GM19467 (cell line): ENCODE measurements at regions not wholly inside any gene's neighbourhood (a gene's known extent, or its start where the extent isn't known, plus 50 kb on each side); places are given as distances from the start of the nearest gene placed in this dataset.

Experiments used
- ATAC-seq: cut with Tn5 transposase; IDR thresholded peaks from one replicate; pipeline ENCODE4 v1.9.1; 2021; ENCODE audit warnings: mild to moderate bottlenecking, moderate library complexity; ENCODE audit not compliant: unreplicated experiment

DNA sequence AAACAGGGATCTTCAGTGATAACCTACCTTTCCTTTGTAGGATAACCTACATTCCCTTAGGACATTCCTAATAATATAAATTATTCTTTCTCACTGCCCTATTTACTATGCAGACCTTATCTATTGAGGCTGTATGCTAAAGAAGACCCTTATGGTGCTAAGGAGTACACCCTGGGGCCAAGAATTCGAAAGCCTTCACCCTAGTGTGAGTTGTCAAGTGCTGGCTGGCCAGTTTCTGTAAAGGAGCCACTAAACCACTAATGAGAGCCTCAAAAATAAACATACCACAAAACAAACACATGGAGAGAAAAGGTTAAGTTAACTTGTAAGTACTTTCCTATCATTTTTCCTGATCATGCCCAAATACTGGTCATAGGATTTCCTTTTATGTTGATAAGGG is 315.0 kb upstream of the CAMK1G start:
- ATAC-seq: no peak

DNA sequence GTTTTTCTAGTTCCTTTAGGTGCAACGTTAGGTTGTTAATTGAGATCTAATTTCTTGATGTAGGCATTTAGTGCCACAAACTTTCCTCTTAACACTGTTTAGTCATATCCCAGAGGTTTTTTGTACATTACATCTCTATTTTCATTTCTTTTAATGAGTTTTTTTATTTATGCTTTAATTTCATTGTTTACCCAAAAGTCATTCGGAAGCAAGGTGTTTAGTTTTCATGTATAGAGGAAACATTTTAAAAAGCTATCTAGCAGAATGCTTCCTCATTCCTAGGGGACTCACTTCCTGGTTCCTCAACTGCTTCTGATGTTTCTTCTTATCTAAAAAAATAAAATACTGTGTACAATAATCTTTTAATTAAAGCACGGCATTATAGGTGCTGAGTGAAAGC is 307.2 kb upstream of the CAMK1G start:
- ATAC-seq: no peak

DNA sequence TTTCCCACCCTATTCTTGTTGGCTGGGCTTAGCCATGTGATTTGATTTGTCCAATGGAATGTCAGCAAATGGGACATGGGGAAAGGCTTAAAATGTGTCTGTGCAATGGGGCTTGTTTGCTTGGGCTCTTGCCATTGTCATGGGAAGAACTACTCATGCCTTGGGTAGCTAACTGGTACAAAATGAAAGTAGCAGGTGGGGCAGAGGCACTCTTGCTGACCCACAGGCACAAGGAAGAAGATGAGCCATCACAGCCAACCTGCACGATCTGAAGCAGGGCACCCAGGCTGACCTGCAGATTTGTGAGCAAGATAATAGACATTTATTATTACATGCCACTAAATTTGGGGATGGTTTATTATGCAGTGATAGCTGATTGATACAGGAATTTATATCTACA is 305.9 kb upstream of the CAMK1G start:
- no peak for ATAC-seq

DNA sequence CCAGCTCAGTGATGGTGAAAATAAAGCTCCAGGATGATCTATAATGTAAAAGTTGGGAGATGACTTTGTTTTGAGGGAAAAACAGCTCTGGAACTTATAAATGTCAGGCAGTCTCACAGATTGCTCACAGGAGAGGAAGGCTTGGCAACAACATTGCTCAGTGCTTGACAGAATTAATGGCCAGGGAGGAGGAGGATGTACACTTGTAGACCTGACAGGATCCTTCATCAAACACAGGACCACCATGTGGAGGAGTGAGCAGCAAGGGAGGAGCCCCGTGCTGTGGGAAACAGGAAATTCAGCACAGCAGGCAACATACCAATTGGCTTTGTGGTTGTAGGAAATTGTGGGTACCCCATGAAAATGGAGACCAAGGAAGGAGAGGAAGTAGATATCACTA is 291.8 kb upstream of the CAMK1G start:
- no peak for ATAC-seq

DNA sequence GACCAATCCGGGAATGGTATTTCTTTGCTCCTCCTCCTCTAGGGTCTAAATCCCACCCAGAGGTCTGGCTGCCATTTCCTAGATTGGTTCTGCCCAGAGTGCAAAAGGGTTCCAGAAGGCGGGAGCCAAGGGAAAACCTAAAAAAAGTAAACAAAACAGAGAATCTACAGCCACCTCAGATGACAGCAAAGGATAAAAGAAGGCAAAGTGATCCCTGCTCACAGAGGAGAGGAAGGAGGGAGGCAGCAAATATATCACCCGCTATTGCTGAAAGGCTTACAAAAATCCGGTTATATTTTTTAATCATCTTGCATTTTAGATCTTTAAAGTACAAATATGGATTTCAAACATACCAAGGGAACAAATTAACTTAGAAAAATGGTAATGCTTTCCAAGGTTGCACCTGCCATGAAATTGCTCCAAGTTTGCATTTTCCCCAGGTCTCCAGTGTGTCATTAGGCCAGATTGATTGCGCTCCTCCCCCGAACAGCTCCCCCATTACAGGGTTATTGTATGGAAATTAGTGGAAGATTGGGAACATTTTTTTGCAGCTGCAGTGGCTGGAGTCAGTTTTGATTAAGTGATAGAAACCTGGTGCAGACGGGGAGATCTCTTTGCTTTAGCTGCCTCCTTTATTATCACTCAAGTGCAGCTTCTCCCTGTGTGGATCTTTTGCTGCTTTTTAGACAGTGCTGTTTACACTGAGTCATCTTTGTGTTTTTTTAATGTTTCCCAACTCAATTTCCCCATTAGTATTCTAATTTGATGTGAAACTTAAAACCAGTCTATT is 280.5 kb upstream of the CAMK1G start:
- no peak for ATAC-seq

DNA sequence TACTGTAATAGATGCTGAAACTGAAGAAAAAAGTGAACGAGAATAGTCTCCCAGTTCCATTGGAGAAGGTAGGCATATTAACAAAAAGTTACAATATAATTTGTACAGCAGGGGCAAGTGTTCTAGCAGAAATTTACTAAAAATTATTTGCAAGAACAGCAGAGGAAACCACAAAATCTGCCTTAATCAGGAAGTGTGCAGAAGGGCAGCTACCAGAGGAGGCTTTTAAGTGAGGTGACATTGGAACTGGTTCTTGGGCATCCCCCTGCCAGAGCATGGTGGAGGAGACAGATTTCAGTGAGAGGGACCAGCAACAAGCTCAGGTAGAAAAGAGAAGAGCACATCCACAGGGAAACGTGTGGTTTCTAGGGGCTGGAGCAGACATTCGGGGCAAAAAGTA is 279.3 kb upstream of the CAMK1G start:
- ATAC-seq: no peak

DNA sequence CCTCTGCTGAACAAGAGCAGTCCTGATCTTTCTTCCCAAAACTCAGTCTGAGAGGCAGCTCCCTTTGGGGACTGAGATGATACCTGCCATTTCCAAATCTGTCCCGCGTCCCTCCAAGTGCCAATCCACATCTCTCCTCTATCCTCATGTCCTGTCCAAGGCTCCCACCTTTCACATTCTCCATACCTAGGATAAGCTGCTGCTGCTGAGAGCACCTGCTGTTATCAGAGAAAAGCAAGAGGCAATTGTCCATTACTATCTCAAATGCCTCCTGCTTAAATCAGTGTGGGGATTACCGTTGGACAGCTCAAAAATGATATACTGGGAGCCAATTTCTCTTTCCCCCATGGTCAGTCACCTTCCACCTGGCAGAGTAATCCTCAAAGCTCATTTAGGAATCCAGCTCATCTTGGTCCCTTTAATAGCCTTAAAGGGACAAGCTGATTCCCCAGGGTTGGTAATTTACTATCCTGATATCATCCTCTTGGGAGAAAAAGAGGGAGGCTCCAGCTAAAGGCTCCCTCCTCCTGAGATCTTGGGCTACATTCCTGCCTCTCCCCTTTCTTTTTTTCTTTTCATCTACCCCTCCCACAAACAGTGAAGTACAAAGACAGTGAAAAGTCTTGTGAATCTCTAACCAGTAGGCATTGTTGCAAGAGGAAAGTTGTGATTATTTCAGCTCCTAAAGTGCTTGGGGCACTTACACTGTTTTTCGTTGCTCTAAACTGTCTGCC is 278.1 kb upstream of the CAMK1G start:
- no peak for ATAC-seq

DNA sequence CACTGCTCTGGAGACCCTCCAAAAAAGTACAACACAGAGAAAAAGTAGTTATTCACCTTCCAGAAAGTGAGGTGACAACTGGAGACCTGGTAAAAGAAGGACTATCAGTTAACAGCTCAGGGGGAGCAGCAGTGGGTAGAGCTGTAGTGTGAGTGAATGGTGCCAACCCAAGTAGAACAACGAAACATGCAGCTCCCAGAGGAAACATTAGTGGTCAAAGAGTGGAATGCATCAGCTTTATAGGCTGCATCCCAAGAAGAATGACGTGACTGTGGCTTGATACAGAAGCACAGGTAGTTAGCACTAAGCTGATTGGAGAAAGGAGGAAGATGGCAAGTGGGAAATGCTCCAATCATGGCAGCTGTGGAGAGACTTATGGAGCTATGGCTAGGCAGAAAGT is 275.7 kb upstream of the CAMK1G start:
- ATAC-seq: no peak

DNA sequence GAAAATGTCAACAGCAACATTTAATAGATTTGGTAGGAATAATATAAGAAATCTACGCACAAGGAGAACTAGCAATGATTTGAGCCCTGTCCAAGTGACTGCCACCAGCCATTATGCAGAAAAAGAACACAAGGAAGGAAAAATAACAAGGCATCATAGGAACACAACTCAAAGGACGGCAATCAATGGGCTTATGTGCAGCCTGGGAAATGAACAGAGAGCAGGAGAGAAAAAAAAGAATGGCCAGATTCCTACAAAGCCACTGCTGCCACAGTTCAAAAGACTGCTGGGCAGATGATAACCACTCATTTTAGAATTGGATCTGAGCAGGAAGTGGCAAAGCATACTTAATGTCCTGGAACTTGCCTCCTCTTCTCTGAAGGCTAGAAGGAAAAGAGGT is 274.3 kb upstream of the CAMK1G start:
- no peak for ATAC-seq

DNA sequence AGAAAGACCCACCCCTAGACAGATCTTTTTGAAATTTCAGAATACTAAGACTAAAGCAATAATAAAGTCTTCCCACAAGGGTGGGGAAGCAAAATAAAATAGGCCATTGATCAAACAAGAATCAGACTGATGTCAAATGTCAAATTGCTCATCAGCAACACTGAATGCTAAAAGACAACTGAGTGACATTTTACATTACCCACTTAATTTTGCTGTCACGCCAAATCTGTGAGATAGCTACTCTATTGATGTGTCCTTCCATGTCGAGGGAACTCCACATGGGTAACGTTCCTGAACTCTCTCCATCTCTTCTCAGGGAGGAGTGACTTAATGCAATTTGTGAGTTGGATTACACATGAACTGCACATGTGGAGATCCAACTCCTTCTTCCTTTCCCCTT is 271.7 kb upstream of the CAMK1G start:
- ATAC-seq: no peak

DNA sequence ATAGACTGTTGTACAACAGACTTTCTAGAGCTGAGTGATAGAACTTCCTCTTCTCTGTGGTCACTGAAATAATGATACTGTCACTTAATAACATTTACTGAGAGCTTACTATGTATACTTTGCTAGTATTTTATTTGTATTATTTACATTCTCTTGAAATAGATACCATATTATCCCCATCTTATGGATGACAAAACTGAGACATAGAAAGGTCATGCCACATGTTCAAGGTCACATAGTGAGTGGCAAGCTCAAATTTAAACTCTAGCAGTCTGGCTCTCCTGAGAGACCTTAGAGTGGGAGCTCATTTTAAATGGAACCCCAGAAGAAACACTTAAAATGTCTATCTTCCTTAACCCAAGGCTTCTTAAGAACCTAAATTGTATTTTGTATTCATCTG is 266.6 kb upstream of the CAMK1G start:
- ATAC-seq: no peak

DNA sequence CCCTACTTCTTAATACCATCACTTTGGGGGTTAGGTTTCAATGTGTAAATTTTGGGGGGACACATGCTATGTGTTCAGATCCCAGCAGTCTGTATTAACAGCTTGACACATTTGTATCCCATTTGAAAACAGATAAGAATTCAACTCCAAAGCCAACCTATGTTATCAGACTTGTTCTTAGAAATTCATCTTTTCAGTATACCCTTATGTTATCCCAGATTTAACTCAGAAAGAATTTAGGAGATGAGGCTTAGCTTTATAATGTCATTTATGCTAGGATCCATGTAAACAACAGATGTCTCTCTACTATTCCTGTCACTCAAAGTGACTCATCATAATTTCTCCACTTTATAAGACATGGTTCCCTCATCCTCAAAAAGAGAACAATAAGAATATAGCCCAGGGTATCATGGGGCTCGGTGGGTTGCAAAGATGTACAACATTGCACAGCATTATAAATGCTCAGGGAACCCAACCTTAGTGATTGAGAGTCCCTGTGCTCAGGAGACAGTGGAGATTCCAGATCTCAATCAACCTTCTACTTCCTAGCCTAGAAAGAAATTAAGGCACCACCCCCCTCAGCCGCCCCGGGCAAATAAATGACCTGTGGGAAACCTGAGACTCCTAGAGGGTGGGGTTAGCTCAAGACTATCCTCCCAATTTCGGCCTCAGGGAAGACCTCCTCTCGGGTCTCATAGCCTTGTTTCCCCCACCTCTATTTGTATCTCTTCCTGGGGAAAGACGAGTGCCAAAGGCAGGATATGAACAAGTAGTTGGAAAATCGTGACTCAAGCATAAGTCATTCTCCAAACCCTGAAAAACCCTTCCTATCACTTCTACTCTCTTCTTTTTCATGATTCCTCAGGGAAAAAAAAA is 265.1 kb upstream of the CAMK1G start:
- ATAC-seq: no peak

DNA sequence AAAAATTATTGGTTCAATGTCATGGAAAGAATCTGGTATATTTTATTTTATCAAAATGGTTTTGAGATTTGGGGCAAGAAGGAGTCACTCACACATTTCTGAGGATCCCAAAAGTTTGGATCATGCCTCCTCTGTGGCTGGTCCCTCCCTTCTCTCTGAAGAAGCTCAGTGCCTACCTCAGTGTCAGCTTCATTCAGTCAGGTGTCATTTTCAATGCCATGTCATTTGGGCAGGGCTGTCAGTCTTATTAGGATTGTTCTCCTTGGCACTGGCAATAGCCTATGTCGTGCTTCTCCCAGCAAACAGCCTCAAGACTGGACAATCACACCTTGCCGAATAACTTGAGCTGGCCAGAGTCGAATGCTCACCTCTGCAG is 264.5 kb upstream of the CAMK1G start:
- ATAC-seq: no peak

DNA sequence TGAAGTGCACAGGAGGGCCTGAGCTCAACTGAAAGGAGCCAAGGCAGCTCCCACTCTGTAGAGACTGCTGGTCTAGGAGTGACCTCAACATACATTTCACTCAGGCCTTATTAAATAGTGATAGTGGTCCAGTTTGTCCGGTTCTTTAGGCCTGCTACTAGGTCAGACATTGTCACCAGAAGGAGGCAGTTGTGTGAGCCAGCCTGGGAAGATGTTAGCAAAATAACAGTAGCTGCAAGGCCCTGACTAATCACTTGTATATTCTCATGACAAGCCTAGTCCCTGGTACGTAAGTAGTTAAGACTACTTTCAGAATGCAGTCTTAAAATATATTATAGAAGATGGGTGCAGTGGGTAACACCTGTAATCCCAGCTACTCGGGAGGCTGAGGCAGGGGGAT is 264.0 kb upstream of the CAMK1G start:
- ATAC-seq: no peak

DNA sequence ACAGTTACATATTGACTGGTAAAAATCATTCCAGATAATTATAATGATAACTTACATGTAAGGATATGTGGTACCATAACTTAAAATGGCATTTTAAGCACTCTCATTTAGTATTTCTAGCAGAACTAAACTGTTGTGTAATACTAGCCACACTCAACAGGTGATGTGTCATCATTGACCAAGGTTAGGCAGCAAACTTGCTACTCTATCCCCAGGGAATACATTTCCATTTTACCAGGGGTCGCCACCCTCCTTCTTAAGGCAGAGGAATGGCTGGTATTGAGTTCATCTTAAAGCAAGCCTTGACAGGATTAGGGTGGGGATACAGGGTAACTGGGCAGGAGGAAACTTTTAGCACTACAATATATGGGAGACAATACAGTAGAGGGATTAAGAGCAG is 259.8 kb upstream of the CAMK1G start:
- no peak for ATAC-seq

DNA sequence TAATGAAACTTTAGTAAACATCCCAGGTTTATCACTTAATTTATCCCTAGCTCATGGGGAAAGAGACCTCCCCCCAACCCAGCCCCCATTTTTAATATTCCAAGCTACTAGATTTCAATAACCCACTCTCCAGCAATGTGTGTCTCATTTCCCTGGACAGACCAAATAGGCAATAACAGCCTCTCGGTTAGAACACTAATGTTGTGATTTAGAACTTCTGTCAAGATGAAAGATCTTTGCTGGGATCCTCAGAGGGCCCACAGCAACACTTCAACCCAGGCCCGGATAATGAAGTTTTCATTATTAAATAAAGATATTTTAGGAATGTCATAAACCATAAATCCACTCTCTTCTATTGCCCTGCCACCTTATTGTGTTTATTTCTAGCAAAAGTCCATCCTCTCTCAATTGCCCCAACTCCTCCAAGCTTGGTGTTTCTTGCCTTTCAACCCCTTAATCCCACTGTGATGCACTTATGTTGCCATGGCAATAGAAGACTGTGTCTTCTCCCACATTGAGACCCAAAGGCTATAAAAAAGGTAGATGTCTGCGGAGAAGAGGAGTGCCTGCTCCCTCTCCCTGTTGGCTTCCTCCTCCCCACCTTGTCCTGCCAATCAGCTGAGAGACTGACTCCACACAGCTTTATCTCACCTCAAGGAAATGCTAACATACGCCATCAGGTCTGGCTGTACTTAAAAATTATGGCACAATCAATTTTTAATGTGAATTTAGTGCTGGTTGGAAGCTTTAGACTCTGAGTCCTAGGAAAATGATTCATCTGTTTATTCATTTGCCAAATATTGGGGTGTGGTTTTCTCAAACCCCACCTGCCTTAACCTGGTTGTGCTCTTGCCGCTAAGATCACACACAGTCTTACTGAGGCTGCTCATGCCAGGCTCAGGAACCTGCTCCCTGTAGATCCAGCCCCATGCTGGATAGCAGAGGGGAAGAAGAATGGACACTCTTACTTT is 258.3 kb upstream of the CAMK1G start:
- no peak for ATAC-seq

DNA sequence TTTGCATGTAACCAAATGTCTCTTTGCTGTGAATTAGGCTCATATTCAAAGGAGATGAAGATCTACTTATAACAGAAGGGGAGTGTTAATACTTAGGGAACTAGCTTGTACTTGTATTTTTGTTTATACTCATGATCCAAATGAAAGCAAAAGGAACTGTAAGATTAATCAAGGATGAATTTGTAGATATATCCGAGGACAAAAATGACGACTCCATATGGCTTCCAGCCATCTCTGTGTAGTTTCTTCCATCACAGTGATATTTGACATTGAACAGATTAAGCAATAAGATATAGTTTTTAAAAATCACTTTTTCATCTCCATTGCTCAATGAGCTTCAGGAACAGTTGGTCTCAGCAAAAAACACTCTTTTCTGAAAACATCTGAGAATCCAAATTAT is 257.4 kb upstream of the CAMK1G start:
- ATAC-seq: no peak

DNA sequence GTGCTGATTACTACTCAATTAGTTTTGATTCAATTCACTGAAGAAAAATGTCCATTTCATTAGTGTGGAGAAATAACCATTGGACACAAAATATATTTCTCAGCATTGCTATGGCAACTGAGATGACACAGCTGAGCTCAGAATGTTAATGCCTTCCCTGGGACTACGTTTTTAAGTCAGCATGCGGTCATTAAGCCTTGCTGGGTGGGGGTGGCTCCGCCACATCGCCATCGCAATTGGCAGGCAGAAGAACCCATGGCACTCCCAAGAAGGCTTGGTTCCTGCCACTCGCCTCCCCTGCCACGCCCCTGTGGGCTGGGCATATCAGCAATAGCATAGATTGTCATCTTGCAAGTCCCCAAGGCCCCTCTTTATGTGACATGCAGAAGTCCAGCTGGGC is 256.7 kb upstream of the CAMK1G start:
- no peak for ATAC-seq

DNA sequence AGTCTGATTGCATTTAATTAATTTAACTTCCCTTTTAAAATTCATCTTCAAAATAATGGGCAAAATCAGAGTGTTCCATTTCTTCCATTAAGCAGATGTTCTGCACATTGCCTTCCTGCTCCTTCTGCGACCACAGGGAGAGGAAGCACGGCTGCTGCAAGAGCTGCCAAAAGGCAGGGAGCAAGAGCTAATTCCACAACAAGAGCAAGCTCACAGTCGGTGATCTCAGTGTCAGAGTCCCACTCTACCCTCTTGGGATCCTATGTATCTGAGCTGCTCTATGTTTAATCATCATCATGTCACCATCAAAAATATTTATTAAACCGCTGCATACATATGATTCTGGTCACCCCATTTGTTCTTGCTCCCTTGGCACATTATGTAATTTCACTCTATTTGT is 255.3 kb upstream of the CAMK1G start:
- ATAC-seq: no peak

DNA sequence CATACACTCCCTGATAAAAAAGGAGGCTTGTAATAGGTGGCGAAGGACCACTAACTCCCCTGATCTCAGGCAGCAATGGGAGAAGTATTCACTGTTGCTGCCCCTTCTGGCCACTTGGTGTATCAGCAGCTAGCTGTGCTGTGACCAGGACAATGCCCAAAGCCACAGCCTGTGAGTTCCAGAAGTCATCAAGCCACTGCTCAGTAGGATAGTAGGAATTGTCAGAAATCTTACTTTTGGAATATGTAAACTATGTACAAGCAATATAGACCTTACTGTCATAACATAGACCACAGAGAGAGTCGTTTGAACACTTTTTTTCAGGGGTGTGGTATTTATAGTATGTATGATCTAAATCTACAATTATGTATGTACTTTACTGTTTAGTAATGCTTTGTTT is 248.3 kb upstream of the CAMK1G start:
- no peak for ATAC-seq

DNA sequence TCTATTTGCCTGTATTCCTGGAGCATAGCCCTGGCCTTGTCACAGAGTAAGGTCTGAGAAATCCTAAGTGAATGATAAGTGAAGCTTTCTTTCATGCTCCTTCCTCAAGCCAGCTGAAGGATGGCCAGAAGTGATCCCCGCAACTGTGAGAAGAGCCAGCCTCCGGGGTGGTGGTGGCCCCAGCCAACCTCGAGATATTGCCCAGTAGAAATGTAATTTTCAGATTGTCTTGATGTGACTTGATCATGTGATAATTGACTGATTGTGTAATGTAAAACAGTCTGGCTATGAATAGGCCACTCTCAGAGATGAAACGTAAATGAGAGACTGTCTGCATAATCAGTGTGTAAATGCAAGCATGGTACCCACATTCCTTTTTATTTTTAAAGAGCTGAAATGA is 242.4 kb upstream of the CAMK1G start:
- ATAC-seq: no peak
